ENCODE measurements at regions not wholly inside any gene's neighbourhood (a gene's known extent, or its start where the extent isn't known, plus 50 kb on each side); places are given as distances from the start of the nearest gene placed in this dataset.

GRCh38 chr2:107027205-107027604 lies 141.2 kb upstream of the ST6GAL2 start:
- H3K9me3 ChIP-seq (ENCODE audit: insufficient read depth, low read depth, low read length), result no peaks in the 10 kb centered on the region
- no peak overlapping the region for H3K18ac ChIP-seq (ENCODE audit: low read length)
- no peak for DNase-seq
- no peak overlapping the region for H4K8ac ChIP-seq (ENCODE audit: low read depth, low read length)
- no peaks in the 10 kb centered on the region for H3K36me3 ChIP-seq (ENCODE audit: control insufficient read depth in 1 of 2, insufficient read depth in 2 of 2, low read length in 2 of 2)
- H4K91ac ChIP-seq (ENCODE audit: low read depth, low read length), result no peak overlapping the region
- H3K4me2 ChIP-seq (ENCODE audit: low read length), result no peak overlapping the region
- no peak overlapping the region for H2AFZ ChIP-seq (ENCODE audit: insufficient read depth, low read length, poor library complexity)
- H3K79me1 ChIP-seq (ENCODE audit: low read length), result no peaks in the 10 kb centered on the region
- H3K4me1 ChIP-seq (ENCODE audit: control insufficient read depth in 1 of 2, insufficient read depth in 2 of 2, low read length in 2 of 2), result no peaks in the 10 kb centered on the region
- no peak overlapping the region for H3K23ac ChIP-seq (ENCODE audit: low read length)
- no peaks in the 10 kb centered on the region for H3K27me3 ChIP-seq (ENCODE audit: insufficient read depth, low read length)
- no peak overlapping the region for H2BK5ac ChIP-seq (ENCODE audit: low read depth, low read length, poor library complexity)
- no CpG with 5 or more reads among the region's 1 CpG for whole genome bisulfite sequencing (ENCODE audit: extremely low coverage, insufficient coverage, insufficient read length)
- no peak overlapping the region for H2AK5ac ChIP-seq (ENCODE audit: low read length)
- H3K9ac ChIP-seq (ENCODE audit: low read length), result no peak overlapping the region
- H4K12ac ChIP-seq (ENCODE audit: low read depth, low read length), result no peak overlapping the region
- no peak overlapping the region for H2BK12ac ChIP-seq (ENCODE audit: low read length)
- no peak overlapping the region for H2BK120ac ChIP-seq (ENCODE audit: insufficient read depth, low read length, poor library complexity)
- H3K4ac ChIP-seq (ENCODE audit: low read depth, low read length), result no peak overlapping the region
- no peak overlapping the region for H3K27ac ChIP-seq (ENCODE audit: low read depth, low read length)
- no peak overlapping the region for H3K14ac ChIP-seq (ENCODE audit: low read length)
- no peak overlapping the region for H3K4me3 ChIP-seq (ENCODE audit: low read depth, low read length)
- H3K79me2 ChIP-seq (ENCODE audit: control insufficient read depth, insufficient read depth, low read length, poor library complexity), result no peaks in the 10 kb centered on the region

GRCh38 chr2:107027810-107028209 lies 141.8 kb upstream of the ST6GAL2 start:
- Histone ChIP-seq H3K4me1 (ENCODE audit: control insufficient read depth in 1 of 2, insufficient read depth in 2 of 2, low read length in 2 of 2) (no peaks in the 10 kb centered on the region), H2AFZ (ENCODE audit: insufficient read depth, low read length, poor library complexity) (no peak overlapping the region), H3K14ac (ENCODE audit: low read length) (no peak overlapping the region), H3K4ac (ENCODE audit: low read depth, low read length) (no peak overlapping the region), H3K18ac (ENCODE audit: low read length) (no peak overlapping the region), H3K23ac (ENCODE audit: low read length) (no peak overlapping the region), H3K79me2 (ENCODE audit: control insufficient read depth, insufficient read depth, low read length, poor library complexity) (no peaks in the 10 kb centered on the region), H3K9ac (ENCODE audit: low read length) (no peak overlapping the region), H2BK5ac (ENCODE audit: low read depth, low read length, poor library complexity) (no peak overlapping the region), H4K91ac (ENCODE audit: low read depth, low read length) (no peak overlapping the region), H3K27me3 (ENCODE audit: insufficient read depth, low read length) (no peaks in the 10 kb centered on the region), H4K8ac (ENCODE audit: low read depth, low read length) (no peak overlapping the region), H2BK120ac (ENCODE audit: insufficient read depth, low read length, poor library complexity) (no peak overlapping the region), H3K36me3 (ENCODE audit: control insufficient read depth in 1 of 2, insufficient read depth in 2 of 2, low read length in 2 of 2) (no peaks in the 10 kb centered on the region), H2AK5ac (ENCODE audit: low read length) (no peak overlapping the region), H3K4me2 (ENCODE audit: low read length) (no peak overlapping the region), H3K27ac (ENCODE audit: low read depth, low read length) (no peak overlapping the region), H2BK12ac (ENCODE audit: low read length) (no peak overlapping the region), H3K9me3 (ENCODE audit: insufficient read depth, low read depth, low read length) (no peaks in the 10 kb centered on the region), H3K4me3 (ENCODE audit: low read depth, low read length) (no peak overlapping the region), H4K12ac (ENCODE audit: low read depth, low read length) (no peak overlapping the region), H3K79me1 (ENCODE audit: low read length) (no peaks in the 10 kb centered on the region)
- no peak for DNase-seq

- Histone ChIP-seq H2AFZ (ENCODE audit: insufficient read depth, low read length, poor library complexity) (no peak overlapping the region), H3K9me3 (ENCODE audit: insufficient read depth, low read depth, low read length) (no peaks in the 10 kb centered on the region), H4K8ac (ENCODE audit: low read depth, low read length) (no peak overlapping the region), H2BK5ac (ENCODE audit: low read depth, low read length, poor library complexity) (no peak overlapping the region), H3K79me2 (ENCODE audit: control insufficient read depth, insufficient read depth, low read length, poor library complexity) (no peaks in the 10 kb centered on the region), H3K4me3 (ENCODE audit: low read depth, low read length) (no peak overlapping the region), H2BK12ac (ENCODE audit: low read length) (no peak overlapping the region), H3K79me1 (ENCODE audit: low read length) (no peaks in the 10 kb centered on the region), H4K91ac (ENCODE audit: low read depth, low read length) (no peak overlapping the region), H3K36me3 (ENCODE audit: control insufficient read depth in 1 of 2, insufficient read depth in 2 of 2, low read length in 2 of 2) (no peaks in the 10 kb centered on the region), H3K4ac (ENCODE audit: low read depth, low read length) (no peak overlapping the region), H2BK120ac (ENCODE audit: insufficient read depth, low read length, poor library complexity) (no peak overlapping the region), H3K4me2 (ENCODE audit: low read length) (no peak overlapping the region), H3K23ac (ENCODE audit: low read length) (no peak overlapping the region), H4K12ac (ENCODE audit: low read depth, low read length) (no peak overlapping the region), H3K18ac (ENCODE audit: low read length) (no peak overlapping the region), H2AK5ac (ENCODE audit: low read length) (no peak overlapping the region), H3K9ac (ENCODE audit: low read length) (no peak overlapping the region), H3K4me1 (ENCODE audit: control insufficient read depth in 1 of 2, insufficient read depth in 2 of 2, low read length in 2 of 2) (no peaks in the 10 kb centered on the region), H3K27me3 (ENCODE audit: insufficient read depth, low read length) (no peaks in the 10 kb centered on the region), H3K27ac (ENCODE audit: low read depth, low read length) (no peak overlapping the region), H3K14ac (ENCODE audit: low read length) (no peak overlapping the region)
- no CpG with 5 or more reads among the region's 1 CpG for WGBS (ENCODE audit: extremely low coverage, insufficient coverage, insufficient read length)
- no peak for DNase-seq
Observed at GRCh38 chr2:107028661-107029060, 142.7 kb upstream of the ST6GAL2 start.

- no peak overlapping the region for H2AFZ ChIP-seq (ENCODE audit: insufficient read depth, low read length, poor library complexity)
- no peak overlapping the region for H4K91ac ChIP-seq (ENCODE audit: low read depth, low read length)
- DNase-seq, result no peak
- no peak overlapping the region for H3K9ac ChIP-seq (ENCODE audit: low read length)
- no peak overlapping the region for H2BK12ac ChIP-seq (ENCODE audit: low read length)
- H3K27ac ChIP-seq (ENCODE audit: low read depth, low read length), result no peak overlapping the region
- H3K79me2 ChIP-seq (ENCODE audit: control insufficient read depth, insufficient read depth, low read length, poor library complexity), result no peaks in the 10 kb centered on the region
- no peak overlapping the region for H2BK5ac ChIP-seq (ENCODE audit: low read depth, low read length, poor library complexity)
- no peaks in the 10 kb centered on the region for H3K9me3 ChIP-seq (ENCODE audit: insufficient read depth, low read depth, low read length)
- H3K4me1 ChIP-seq (ENCODE audit: control insufficient read depth in 1 of 2, insufficient read depth in 2 of 2, low read length in 2 of 2), result no peaks in the 10 kb centered on the region
- no peak overlapping the region for H3K14ac ChIP-seq (ENCODE audit: low read length)
- WGBS (ENCODE audit: extremely low coverage, insufficient coverage, insufficient read length), result no CpG with 5 or more reads among the region's 5 CpGs
- no peak overlapping the region for H3K23ac ChIP-seq (ENCODE audit: low read length)
- no peaks in the 10 kb centered on the region for H3K79me1 ChIP-seq (ENCODE audit: low read length)
- H3K18ac ChIP-seq (ENCODE audit: low read length), result no peak overlapping the region
- no peak overlapping the region for H4K8ac ChIP-seq (ENCODE audit: low read depth, low read length)
- H4K12ac ChIP-seq (ENCODE audit: low read depth, low read length), result no peak overlapping the region
- H3K36me3 ChIP-seq (ENCODE audit: control insufficient read depth in 1 of 2, insufficient read depth in 2 of 2, low read length in 2 of 2), result no peaks in the 10 kb centered on the region
- no peak overlapping the region for H2BK120ac ChIP-seq (ENCODE audit: insufficient read depth, low read length, poor library complexity)
- H3K4me3 ChIP-seq (ENCODE audit: low read depth, low read length), result no peak overlapping the region
- no peak overlapping the region for H3K4me2 ChIP-seq (ENCODE audit: low read length)
- no peaks in the 10 kb centered on the region for H3K27me3 ChIP-seq (ENCODE audit: insufficient read depth, low read length)
- no peak overlapping the region for H2AK5ac ChIP-seq (ENCODE audit: low read length)
- no peak overlapping the region for H3K4ac ChIP-seq (ENCODE audit: low read depth, low read length)
Observed at GRCh38 chr2:107036293-107036692, 150.3 kb upstream of the ST6GAL2 start.

GRCh38 chr2:107062173-107062572 lies 176.2 kb upstream of the ST6GAL2 start:
- no peaks in the 10 kb centered on the region for H3K4me1 ChIP-seq (ENCODE audit: control insufficient read depth in 1 of 2, insufficient read depth in 2 of 2, low read length in 2 of 2)

More at GRCh38 chr2:107062173-107062572, 176.2 kb upstream of the ST6GAL2 start:
- Histone ChIP-seq H3K4me3 (ENCODE audit: low read depth, low read length) (no peak overlapping the region), H3K4ac (ENCODE audit: low read depth, low read length) (no peak overlapping the region), H3K14ac (ENCODE audit: low read length) (no peak overlapping the region), H2BK5ac (ENCODE audit: low read depth, low read length, poor library complexity) (no peak overlapping the region), H3K79me2 (ENCODE audit: control insufficient read depth, insufficient read depth, low read length, poor library complexity) (no peaks in the 10 kb centered on the region), H3K36me3 (ENCODE audit: control insufficient read depth in 1 of 2, insufficient read depth in 2 of 2, low read length in 2 of 2) (no peaks in the 10 kb centered on the region), H3K9me3 (ENCODE audit: insufficient read depth, low read depth, low read length) (no peaks in the 10 kb centered on the region), H3K27ac (ENCODE audit: low read depth, low read length) (no peak overlapping the region), H3K9ac (ENCODE audit: low read length) (no peak overlapping the region), H3K4me2 (ENCODE audit: low read length) (no peak overlapping the region), H2BK12ac (ENCODE audit: low read length) (no peak overlapping the region), H3K27me3 (ENCODE audit: insufficient read depth, low read length) (no peaks in the 10 kb centered on the region), H2BK120ac (ENCODE audit: insufficient read depth, low read length, poor library complexity) (no peak overlapping the region), H4K8ac (ENCODE audit: low read depth, low read length) (no peak overlapping the region), H2AK5ac (ENCODE audit: low read length) (no peak overlapping the region), H4K12ac (ENCODE audit: low read depth, low read length) (no peak overlapping the region), H3K18ac (ENCODE audit: low read length) (no peak overlapping the region), H3K79me1 (ENCODE audit: low read length) (no peaks in the 10 kb centered on the region), H2AFZ (ENCODE audit: insufficient read depth, low read length, poor library complexity) (no peak overlapping the region), H3K23ac (ENCODE audit: low read length) (no peak overlapping the region), H4K91ac (ENCODE audit: low read depth, low read length) (no peak overlapping the region)
- DNase-seq, result no peak
- no CpG with 5 or more reads among the region's 4 CpGs for WGBS (ENCODE audit: extremely low coverage, insufficient coverage, insufficient read length)

Measured in trophoblast cell (in vitro differentiated cells and primary cell).